Dermis microvascular lymphatic vessel endothelial cell (primary cell): ENCODE measurements at regions not wholly inside any gene's neighbourhood (a gene's known extent, or its start where the extent isn't known, plus 50 kb on each side); places are given as distances from the start of the nearest gene placed in this dataset.
"Not testable (repeated sequence)": the region's sequence is repeated elsewhere in the genome, so short reads cannot be mapped to it uniquely, and the experiment has no call there.

Experiments used
- DNase-seq, 2 donors: peaks; one replicate each; pipeline versions ENCODE4 v3.0.0 to v3.0.0-alpha.2; 2010; ENCODE audit warnings: low read depth in 2 of 2

DNA sequence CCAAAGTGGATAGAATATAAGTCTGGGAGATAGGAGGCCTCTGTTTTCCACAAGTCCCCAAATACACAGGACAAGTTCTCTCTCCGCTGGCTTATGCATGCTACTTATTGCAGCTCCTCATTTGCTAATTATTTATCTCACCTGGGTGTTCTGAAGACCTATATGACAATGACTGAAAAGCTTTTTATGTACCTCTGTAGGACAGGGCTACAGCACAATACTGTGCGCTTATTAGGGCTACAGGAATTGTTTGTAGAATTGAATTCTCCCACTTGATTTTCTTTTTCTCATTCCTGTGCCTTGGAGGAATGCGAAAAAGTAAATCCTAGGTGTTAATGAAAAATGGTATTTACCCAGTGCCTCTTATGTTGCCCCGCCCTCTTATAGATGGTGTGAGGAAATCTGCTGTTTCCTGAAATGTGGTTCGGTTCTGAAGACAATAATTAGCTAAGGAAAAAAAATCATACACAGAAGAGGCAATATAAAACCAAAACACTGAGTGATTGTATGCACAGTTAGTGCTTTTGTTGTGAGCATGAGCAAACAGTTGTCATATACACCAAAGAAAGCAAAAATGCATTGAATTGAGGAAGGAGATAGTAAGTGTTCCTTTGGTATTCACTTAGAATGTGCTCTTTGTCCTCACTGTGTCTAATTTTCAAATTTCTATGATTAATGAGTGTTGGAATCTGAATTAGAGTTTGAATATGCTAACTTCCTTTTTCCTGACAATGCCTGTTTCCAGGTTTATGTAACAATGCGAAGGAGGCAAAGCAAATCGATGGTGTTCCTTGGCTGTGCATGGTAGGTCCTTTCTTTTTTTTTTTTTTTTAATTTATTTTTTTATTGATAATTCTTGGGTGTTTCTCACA, 78.7 kb upstream of the PNPT1 start:
- DNase-seq = peak in 1 of 2 donors; percentile 32

DNA sequence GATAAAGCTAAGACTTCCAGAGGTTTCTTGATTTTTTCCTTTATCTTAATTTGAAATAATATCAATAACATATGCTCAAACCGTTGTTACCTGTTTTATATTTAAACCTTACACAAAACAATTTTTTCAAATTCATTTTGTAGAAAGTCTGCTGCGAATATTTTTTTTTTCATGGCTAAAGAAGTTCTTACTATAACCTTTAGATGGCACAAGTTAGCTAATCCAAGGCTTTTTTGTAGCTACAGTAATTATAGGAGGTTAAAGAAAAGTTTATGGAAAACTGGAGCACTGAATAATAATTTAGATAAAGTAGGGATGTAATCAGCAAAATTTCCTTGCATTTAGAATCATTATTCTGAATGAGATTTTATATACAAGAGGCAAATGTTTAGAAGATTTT, 78.0 kb upstream of the PNPT1 start:
- DNase-seq = peak; percentile 51 to 61

DNA sequence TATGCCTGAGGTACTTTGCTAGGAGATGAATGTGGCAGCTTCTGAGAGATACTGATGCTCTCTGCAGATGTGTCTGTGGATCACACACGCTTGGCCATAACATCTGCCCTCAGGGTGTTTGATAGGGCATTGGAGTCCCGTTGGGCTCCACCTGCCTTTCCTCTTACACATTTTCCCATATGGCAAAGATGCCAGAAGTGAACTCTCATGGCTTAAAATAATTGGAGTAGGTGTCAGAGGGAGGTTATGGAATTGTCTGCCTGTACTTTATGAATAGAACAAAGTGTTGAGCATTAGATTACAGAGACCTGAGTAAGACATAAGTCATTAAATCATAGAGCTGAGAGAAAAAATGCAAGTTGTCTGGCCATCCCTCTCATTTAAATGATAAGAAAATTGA, 75.3 kb upstream of the PNPT1 start:
- DNase-seq = no peak

DNA sequence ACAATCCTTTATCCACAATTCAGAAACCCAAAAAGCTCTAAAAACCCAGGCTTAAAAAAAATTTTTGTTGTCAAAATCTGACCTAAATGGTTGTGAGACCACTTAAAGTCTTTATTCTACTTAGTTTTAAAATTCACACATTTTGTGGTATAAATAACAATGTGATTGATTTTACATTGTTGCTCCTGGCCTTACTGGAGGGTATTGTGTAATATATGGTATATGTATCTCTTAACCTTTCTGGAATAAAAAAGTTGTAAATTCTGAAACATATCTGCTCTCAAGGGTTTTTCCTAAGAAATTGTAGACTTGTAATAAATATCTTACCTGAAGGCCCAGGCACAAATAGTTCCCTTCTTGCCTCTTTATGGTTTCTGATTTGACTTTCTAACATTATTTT, 73.3 kb upstream of the PNPT1 start:
- DNase-seq = no peak

DNA sequence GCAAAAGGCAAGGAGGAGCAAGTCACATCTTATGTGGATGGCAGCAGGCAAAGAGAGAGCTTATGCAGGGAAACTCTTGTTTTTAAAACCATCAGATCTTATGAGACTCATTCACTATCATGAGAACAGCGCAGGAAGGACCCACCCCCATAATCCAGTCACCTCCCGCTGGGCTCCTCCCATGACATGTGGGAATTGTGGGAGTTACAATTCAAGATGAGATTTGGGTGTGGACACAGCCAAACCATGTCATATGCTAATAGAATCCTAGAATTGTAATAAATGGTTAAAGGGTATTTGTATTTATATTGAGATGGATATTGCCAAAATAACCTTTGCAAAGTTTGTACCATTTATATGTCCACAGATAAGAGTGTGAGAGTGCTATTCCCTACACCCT, 72.1 kb upstream of the PNPT1 start:
- DNase-seq = not testable (repeated sequence)

DNA sequence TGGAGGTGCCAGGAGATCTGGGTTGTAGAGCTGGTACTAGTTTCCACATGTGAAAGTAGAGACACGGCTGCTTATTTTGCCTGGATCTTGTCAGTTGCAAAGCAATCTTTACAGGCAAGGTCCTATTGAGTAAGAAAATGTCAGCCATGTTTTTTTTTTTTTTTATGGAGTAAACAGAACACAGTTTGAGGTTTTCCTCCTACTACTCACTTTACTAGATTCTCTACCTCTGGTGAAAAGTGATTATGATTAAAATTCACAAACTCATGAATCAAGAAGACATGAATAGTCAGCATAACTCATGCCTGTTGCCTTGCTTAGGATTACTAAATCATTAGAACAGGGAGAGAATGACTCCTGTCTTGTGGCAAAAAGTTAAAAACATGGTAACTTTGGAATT, 70.1 kb upstream of the PNPT1 start:
- no peak for DNase-seq

DNA sequence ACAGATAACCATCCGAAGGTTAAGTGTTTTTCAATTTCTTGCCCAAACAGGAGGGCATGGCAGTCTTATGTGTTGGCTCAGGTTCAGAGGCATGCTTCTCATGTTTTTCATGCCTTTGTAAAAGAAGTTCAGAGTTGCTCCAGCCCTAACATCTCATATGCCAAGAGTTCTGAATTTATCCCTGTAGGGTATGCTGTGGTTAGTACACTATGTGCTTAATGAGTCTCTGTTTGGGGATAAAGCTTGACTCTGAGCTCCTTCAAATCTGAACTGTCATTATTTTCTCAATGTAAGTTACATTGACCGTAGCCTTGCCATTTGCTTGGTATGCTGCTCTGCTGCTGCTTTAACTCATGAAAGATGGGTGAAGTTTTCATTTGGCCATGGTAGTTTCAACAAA, 67.9 kb upstream of the PNPT1 start:
- peak in 1 of 2 donors; percentile 10 for DNase-seq

DNA sequence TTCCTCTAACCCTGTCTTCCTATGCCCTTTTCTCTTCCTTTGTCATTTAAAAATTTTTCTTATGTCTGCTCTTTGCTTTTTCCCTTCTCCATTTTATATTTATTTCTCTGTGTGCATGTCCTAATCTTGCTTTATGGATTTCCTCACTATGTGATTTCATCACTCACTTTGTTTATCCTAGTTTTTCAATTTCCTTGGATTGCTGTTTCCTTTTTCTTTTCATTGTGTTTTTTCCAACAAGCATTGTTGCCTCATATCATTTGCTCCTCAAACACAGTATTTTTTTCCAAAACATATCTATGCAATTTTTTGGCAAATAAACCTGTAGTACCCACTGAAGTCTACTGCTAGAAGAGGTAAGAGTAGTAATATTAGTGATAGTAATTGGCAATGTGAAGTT, 67.4 kb upstream of the PNPT1 start:
- peak; percentile 10 to 46 for DNase-seq

DNA sequence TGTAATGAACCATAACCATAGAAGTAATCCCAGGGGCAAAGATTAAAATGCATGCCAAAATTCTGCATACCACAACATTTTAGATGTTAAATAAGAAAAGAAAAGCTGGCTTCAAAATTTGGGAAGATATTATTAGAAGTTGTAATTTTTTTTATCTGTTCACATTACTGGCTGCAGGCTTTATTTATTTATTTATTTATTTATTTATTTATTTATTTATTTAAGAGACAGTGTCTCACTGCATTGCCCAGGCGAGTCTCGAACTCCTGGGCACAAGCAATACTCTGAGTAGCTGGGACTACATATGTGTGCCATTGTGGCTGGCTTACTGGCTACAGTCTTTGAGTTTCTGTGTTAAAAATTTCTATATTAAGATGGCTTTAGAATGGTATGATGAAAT, 66.5 kb upstream of the PNPT1 start:
- DNase-seq = no peak

DNA sequence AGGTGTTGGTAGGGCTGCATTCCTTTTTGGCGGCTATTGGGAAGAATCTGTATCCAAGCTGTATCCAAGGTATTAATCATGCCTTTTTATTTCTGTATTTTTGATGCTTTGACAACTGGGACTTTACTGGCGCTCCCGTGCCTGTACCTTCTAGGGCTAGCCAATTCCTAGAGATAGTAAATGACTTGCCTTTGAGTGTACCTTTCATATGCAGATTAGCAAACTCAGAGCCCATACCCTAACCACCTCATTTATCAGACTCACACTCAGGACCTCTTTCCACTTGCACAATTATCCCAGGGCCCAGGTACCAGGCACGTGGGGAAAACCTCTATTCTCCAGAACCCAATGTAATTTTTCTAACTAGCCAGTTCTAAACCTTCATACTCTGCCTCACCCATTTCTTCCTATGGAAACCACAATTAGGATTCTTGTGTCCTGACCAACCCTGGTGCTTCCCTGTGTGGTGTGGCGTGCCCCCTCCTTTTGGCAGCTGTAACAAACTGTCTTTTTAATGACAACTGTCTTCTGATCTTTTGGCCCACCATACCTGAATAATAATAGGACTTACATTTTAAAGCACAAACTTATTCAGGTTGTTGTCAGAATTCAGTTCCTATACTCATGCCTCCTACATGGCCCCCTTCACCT, 65.8 kb upstream of the PNPT1 start:
- no peak for DNase-seq

DNA sequence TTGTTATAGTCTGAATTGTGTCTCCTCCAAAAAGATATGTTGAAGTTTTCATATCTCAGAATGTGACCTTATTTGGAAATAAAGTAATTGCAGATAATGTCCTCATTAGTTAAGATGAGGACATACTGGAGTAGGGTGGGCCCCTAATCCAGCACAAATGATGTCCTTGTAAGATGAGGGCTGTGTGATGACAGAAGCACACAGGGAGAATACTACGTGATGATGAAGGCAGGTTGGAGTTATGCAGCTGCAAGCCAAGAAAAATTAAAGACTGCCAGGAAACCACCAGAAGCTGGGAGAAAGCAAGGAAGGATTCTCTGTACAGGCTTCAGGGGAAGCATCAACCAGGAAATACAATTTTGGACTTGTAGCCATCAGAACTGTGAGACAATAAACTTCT, 58.3 kb upstream of the PNPT1 start:
- no peak for DNase-seq

DNA sequence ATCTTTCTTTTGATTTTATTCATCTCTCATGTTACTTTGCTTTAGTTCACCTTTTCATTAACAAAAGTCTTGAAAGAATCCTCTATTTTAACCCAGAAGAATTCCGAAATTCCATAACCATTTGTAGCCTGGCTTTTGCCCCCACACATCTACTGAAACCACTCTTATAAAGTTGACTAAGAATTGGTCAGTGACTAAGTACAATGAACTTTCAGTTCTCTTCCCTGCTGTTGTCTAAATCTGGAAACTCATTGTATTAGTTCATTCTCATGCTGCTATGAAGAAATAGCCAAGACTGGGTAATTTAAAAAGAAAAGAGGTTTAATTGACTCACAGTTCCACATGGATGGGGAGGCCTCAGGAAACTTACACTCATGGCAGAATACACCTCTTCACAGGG, 49.9 kb upstream of the PNPT1 start:
- no peak for DNase-seq
